Hepatocyte (in vitro differentiated cells): ENCODE measurements at regions not wholly inside any gene's neighbourhood (a gene's known extent, or its start where the extent isn't known, plus 50 kb on each side); places are given as distances from the start of the nearest gene placed in this dataset.

Source experiments
- CTCF ChIP-seq: fragments of 200-600 bp; sonication (generic); IDR thresholded peaks from 2 replicates; pipeline ENCODE4 v1.5.1; 2016; ENCODE audit warnings: antibody characterized with exemption, mild to moderate bottlenecking; ENCODE audit not compliant: poor library complexity
- EZH2phosphoT487 ChIP-seq: fragments of 200-600 bp; sonication (generic); IDR thresholded peaks from one replicate; pipeline ENCODE4 v1.6.1; 2018; ENCODE audit warnings: antibody characterized with exemption, mild to moderate bottlenecking, low read depth, moderate library complexity; ENCODE audit not compliant: unreplicated experiment, severe bottlenecking

GRCh38 chr2:133838642-133839365, 270.5 kb upstream of the NCKAP5 start:
- TF ChIP-seq CTCF (no peak), EZH2phosphoT487 (no peak)
